HepG2 (cell line): ENCODE measurements at regions not wholly inside any gene's neighbourhood (a gene's known extent, or its start where the extent isn't known, plus 50 kb on each side); places are given as distances from the start of the nearest gene placed in this dataset.

Experiments used
- ATAC-seq: fragments of 200-7000 bp; cut with Tn5 transposase; 3 replicates; pipeline ENCODE4 v1.9.1; 2020; ENCODE audit warnings: mild to moderate bottlenecking, moderate library complexity
- BruUV-seq: library from RNA; stranded (reverse); fragments of 400-500 nt; replicated peaks from 2 replicates; lab custom pipeline; 2021; lab: Mats Ljungman, UMichigan
- CTCF ChIA-PET: fragments of 300-600 bp; formaldehyde crosslinking; extraction: SDS; loops from one replicate; lab custom pipeline; 2021; ENCODE audit warnings: low total read pairs, inconsistent platforms, low intra/inter-chr PET ratio; lab: Yijun Ruan, JAX
- POLR2A ChIA-PET: fragments of 350-600 bp; sonication (Branson Sonifier 250); formaldehyde crosslinking; loops from one replicate; lab custom pipeline; 2020; ENCODE audit warnings: antibody characterized with exemption, inconsistent platforms; lab: Yijun Ruan, JAX
- DNase-seq: peaks from one replicate; pipeline ENCODE4 v3.0.0-alpha.2; 2015; ENCODE audit warnings: low spot score
- FAIRE-seq: peaks from 3 replicates; lab custom pipeline; 2011; peaks lifted over from hg19 to GRCh38; lab: Jason Lieb, UNC
- H2AFZ ChIP-seq: one replicate; pipeline ENCODE4 v1.6.1; 2011; ENCODE audit warnings: low read length, inconsistent platforms
- H3K27ac ChIP-seq: fragments of 300-600 bp; 3 replicates; pipeline ENCODE4 v1.8.0; 2011; ENCODE audit warnings: mixed run types, mild to moderate bottlenecking, mixed read lengths, low read length, inconsistent platforms; ENCODE audit not compliant: insufficient read depth; ENCODE audit errors: extremely low read length
- H3K27me3 ChIP-seq, 2 experiments: fragments of 200-600 bp in 1 of 2; 2 replicates in 1 of 2; 3 replicates in 1 of 2; pipeline versions ENCODE4 v1.6.0 to v1.8.0; 2011; ENCODE audit warnings: low read length in 2 of 2, mild to moderate bottlenecking in 2 of 2, moderate library complexity in 2 of 2, inconsistent platforms in 1 of 2; ENCODE audit not compliant: insufficient read depth in 2 of 2, control insufficient read depth in 1 of 2
- H3K36me3 ChIP-seq, 2 experiments: fragments of 200-600 bp in 1 of 2; replicated peaks in 1 of 2; 2 replicates in 1 of 2; 3 replicates in 1 of 2; pipeline versions ENCODE4 v1.5.1 to v1.8.0; 2011; ENCODE audit warnings: low read length in 2 of 2, inconsistent platforms in 1 of 2; ENCODE audit not compliant: insufficient read depth in 2 of 2, control insufficient read depth in 1 of 2
- H3K4me1 ChIP-seq: 2 replicates; pipeline ENCODE4 v1.5.1; 2012; ENCODE audit warnings: low read length, inconsistent platforms; ENCODE audit not compliant: insufficient read depth
- H3K4me2 ChIP-seq: 2 replicates; pipeline ENCODE4 v1.6.0; 2011; ENCODE audit warnings: low read depth, low read length, inconsistent platforms
- H3K4me3 ChIP-seq, 3 experiments: fragments of 200-600 bp in 1 of 3; sonication (generic), shearing (Covaris generic) in 1 of 3; replicated peaks in 1 of 3; 2 replicates each; pipeline ENCODE4 v1.5.1; 2011 to 2016; ENCODE audit warnings: low read length in 3 of 3, inconsistent platforms in 2 of 3, low read depth in 2 of 3, mild to moderate bottlenecking in 2 of 3, control low read depth in 1 of 3, mixed read lengths in 1 of 3; ENCODE audit not compliant: insufficient read depth in 1 of 3
- H3K79me2 ChIP-seq: one replicate; pipeline ENCODE4 v1.6.1; 2011; ENCODE audit warnings: low read length, inconsistent platforms; ENCODE audit not compliant: insufficient read depth
- H3K9ac ChIP-seq: 2 replicates; pipeline ENCODE4 v1.6.0; 2011; ENCODE audit warnings: mild to moderate bottlenecking, low read depth, low read length, inconsistent platforms; ENCODE audit not compliant: insufficient read depth
- H3K9me3 ChIP-seq: 2 replicates; pipeline ENCODE4 v1.5.1; 2012; ENCODE audit warnings: mild to moderate bottlenecking, low read length
- H4K20me1 ChIP-seq: 2 replicates; pipeline ENCODE4 v1.6.0; 2011; ENCODE audit warnings: inconsistent platforms, mild to moderate bottlenecking, low read length, moderate library complexity; ENCODE audit not compliant: insufficient read depth
- NCOR1 ChIP-seq: fragments of 200-600 bp; sonication (generic); IDR thresholded peaks from 2 replicates; pipeline ENCODE4 v1.7.0; 2017; ENCODE audit warnings: antibody characterized with exemption, low read length, borderline replicate concordance
- PAWR ChIP-seq: sonication (generic); formaldehyde crosslinking; IDR thresholded peaks from 2 replicates; pipeline ENCODE4 v1.4.0; 2020; ENCODE audit warnings: missing genetic modification reagents, mild to moderate bottlenecking, borderline replicate concordance
- SNRNP70 ChIP-seq: fragments of 200-400 bp; formaldehyde crosslinking; IDR thresholded peaks from 2 replicates; pipeline ENCODE4 v1.6.1; 2017; ENCODE audit warnings: mild to moderate bottlenecking, low read depth, low read length, moderate library complexity
- THAP7 ChIP-seq: sonication (generic); formaldehyde crosslinking; IDR thresholded peaks from 2 replicates; pipeline ENCODE4 v1.8.1; 2023; ENCODE audit warnings: mild to moderate bottlenecking, missing genetic modification reagents
- ZBTB10 ChIP-seq: sonication (generic); formaldehyde crosslinking; IDR thresholded peaks from 2 replicates; pipeline ENCODE4 v1.4.0; 2020; ENCODE audit warnings: missing genetic modification reagents, borderline replicate concordance
- ZNF232 ChIP-seq: sonication (generic); formaldehyde crosslinking; IDR thresholded peaks from 2 replicates; pipeline ENCODE4 v1.4.0; 2020; ENCODE audit warnings: missing genetic modification reagents, borderline replicate concordance
- ZNF546 ChIP-seq: sonication (generic); formaldehyde crosslinking; conservative IDR thresholded peaks from 2 replicates; pipeline ENCODE4 v1.8.1; 2023; ENCODE audit warnings: mild to moderate bottlenecking, missing genetic modification reagents
- ZNF7 ChIP-seq: IDR thresholded peaks from 2 replicates; pipeline ENCODE4 v1.6.1; 2016; ENCODE audit warnings: missing biosample characterization, missing genetic modification reagents
- ZNF816 ChIP-seq: sonication (generic); formaldehyde crosslinking; IDR thresholded peaks from 2 replicates; pipeline ENCODE4 v1.8.0; 2022; ENCODE audit warnings: missing genetic modification reagents, mild to moderate bottlenecking, borderline replicate concordance
- WGBS: methylation state at CpG from one replicate; pipeline ENCODE4 v1.1.6; 2017; ENCODE audit warnings: low lambda C conversion rate; 5-methylcytosine and 5-hydroxymethylcytosine counted together
- in situ Hi-C: cut with HindIII; loops from 2 replicates; pipeline ENCODE4 v1.10.0; 2017; ENCODE audit warnings: low pct_unique_long_range_greater_than_20kb; ENCODE audit not compliant: extremely low pct_ligation_motif_present
- intact Hi-C: fragments of 100-400 bp; cut with micrococcal nuclease; formaldehyde crosslinking; loops from one replicate; pipeline ENCODE4 v1.10.0; 2022; ENCODE audit not compliant: unreplicated experiment
- TF ChIP-seq, protein P1 (sequence below): fragments of 450-650 bp; IDR thresholded peaks from 2 replicates; pipeline ENCODE4 v1.6.1; 2017; ENCODE audit warnings: mild to moderate bottlenecking
- TF ChIP-seq, protein P2 (sequence below): sonication (generic); formaldehyde crosslinking; IDR thresholded peaks from 2 replicates; pipeline ENCODE4 v1.5.0; 2020; ENCODE audit warnings: missing genetic modification reagents
- TF ChIP-seq, protein P3 (sequence below): IDR thresholded peaks from 2 replicates; pipeline ENCODE4 v1.6.1; 2016

DNA sequence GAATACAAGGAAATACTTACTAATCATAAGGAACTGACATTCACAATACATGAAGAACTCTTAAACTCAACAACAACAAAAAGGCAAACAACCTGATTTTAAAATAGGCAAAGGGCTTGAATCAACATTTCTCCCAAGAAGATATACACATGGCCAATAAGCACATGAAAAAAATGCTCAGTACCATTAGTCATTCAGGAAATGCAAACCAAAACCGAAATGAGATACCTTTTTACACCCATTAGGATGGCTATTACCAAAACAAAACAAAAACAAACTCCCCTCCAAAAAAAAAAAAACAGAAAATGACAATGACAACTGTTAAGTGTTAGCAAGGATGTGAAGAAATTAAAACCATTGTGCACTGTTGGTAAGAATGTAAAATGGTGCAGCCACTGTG is 104.1 kb upstream of the ZNF462 start:
- POLR2A ChIA-PET = no interaction called here
- CTCF ChIA-PET = no interaction called here
- ATAC-seq = no peak
- Histone ChIP-seq H3K9me3 (no peaks in the 10 kb centered on the region), H3K27me3 (no peaks in the 10 kb centered on the region), H3K79me2 (no peaks in the 10 kb centered on the region), H4K20me1 (no peaks in the 10 kb centered on the region), H3K27ac (no peak overlapping the region), H3K36me3 (no peaks in the 10 kb centered on the region), H2AFZ (no peak overlapping the region), H3K9ac (no peak overlapping the region), H3K4me2 (no peak overlapping the region), H3K4me3 (no peak overlapping the region), H3K4me1 (no peaks in the 10 kb centered on the region)
- FAIRE-seq = no peak
- 5% methylated on average over 1 of the region's 1 CpG for WGBS
- TF ChIP-seq ZNF7 (CRISPR knock-in tag) (no peak), ZNF232 (CRISPR knock-in tag) (no peak), ZBTB10 (CRISPR knock-in tag) (no peak), PAWR (CRISPR knock-in tag) (no peak), THAP7 (CRISPR knock-in tag) (no peak), ZNF816 (no peak), SNRNP70 (no peak), NCOR1 (no peak), ZNF546 (CRISPR knock-in tag) (no peak)
- TF ChIP-seq, protein P1, sequence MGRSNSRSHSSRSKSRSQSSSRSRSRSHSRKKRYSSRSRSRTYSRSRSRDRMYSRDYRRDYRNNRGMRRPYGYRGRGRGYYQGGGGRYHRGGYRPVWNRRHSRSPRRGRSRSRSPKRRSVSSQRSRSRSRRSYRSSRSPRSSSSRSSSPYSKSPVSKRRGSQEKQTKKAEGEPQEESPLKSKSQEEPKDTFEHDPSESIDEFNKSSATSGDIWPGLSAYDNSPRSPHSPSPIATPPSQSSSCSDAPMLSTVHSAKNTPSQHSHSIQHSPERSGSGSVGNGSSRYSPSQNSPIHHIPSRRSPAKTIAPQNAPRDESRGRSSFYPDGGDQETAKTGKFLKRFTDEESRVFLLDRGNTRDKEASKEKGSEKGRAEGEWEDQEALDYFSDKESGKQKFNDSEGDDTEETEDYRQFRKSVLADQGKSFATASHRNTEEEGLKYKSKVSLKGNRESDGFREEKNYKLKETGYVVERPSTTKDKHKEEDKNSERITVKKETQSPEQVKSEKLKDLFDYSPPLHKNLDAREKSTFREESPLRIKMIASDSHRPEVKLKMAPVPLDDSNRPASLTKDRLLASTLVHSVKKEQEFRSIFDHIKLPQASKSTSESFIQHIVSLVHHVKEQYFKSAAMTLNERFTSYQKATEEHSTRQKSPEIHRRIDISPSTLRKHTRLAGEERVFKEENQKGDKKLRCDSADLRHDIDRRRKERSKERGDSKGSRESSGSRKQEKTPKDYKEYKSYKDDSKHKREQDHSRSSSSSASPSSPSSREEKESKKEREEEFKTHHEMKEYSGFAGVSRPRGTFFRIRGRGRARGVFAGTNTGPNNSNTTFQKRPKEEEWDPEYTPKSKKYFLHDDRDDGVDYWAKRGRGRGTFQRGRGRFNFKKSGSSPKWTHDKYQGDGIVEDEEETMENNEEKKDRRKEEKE = no peak
- TF ChIP-seq, protein P2, sequence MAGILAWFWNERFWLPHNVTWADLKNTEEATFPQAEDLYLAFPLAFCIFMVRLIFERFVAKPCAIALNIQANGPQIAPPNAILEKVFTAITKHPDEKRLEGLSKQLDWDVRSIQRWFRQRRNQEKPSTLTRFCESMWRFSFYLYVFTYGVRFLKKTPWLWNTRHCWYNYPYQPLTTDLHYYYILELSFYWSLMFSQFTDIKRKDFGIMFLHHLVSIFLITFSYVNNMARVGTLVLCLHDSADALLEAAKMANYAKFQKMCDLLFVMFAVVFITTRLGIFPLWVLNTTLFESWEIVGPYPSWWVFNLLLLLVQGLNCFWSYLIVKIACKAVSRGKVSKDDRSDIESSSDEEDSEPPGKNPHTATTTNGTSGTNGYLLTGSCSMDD (CRISPR knock-in tag) = no peak
- TF ChIP-seq, protein P3, sequence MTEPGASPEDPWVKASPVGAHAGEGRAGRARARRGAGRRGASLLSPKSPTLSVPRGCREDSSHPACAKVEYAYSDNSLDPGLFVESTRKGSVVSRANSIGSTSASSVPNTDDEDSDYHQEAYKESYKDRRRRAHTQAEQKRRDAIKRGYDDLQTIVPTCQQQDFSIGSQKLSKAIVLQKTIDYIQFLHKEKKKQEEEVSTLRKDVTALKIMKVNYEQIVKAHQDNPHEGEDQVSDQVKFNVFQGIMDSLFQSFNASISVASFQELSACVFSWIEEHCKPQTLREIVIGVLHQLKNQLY (CRISPR knock-in tag) = no peak
- no TSS peak for BruUV-seq
- in situ Hi-C loops = no loop called here
- intact Hi-C loops = no loop called here
- DNase-seq = no peak
